GM19328 (cell line): ENCODE measurements at regions not wholly inside any gene's neighbourhood (a gene's known extent, or its start where the extent isn't known, plus 50 kb on each side); places are given as distances from the start of the nearest gene placed in this dataset.

Experiments used
- ATAC-seq: cut with Tn5 transposase; IDR thresholded peaks from one replicate; pipeline ENCODE4 v1.9.1; 2021; ENCODE audit warnings: mild to moderate bottlenecking, moderate library complexity; ENCODE audit not compliant: unreplicated experiment

DNA sequence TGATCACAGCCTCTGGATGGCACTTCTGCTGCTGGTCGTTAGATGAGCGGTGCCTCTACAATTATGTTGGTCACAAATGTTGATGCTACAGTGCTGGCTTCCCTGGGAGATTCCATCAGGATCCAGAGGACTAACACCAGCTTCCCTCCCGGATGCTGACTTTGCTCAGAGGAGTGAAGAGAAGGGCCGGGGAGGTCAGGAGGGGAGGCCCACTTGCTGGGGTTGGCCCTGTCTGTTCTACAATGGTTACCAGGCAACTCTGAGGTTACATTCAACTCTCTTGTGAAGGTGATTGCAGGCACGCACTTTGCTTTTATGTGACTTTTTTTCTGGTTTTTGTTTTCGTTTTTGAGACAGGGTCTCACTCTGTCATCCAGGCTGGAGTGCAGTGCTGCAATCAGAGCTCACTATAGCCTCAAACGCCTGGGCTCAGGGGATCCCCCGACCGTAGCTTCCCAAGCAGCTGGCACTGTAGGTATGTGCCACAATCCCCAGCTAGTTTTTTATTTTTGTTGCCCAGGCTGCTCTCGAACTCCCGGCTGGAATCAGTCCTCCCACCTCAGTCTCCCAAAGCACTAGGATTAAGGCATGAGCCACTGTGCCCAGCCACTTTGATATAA lies 112.5 kb downstream of the ADSS2 start:
- no peak for ATAC-seq

DNA sequence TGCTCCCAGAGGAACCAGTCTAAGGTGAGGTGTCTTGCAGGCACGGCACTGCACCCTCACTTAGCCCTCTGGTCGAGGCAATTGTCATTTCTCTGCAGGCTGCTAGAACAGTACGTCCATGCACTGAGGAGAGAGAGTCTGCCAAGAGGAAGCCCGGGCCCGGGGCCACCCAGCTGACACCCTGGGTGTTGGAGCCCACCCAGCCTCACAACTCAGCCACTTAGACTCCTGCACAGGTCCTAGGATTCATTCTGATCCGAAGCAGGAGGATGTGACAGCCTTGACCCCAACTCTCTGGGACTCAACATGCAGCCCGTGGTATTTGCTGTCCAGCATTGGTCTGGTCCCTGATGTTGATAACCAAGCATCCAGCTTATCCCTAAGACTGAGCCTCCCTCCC lies 111.9 kb downstream of the ADSS2 start:
- no peak for ATAC-seq

DNA sequence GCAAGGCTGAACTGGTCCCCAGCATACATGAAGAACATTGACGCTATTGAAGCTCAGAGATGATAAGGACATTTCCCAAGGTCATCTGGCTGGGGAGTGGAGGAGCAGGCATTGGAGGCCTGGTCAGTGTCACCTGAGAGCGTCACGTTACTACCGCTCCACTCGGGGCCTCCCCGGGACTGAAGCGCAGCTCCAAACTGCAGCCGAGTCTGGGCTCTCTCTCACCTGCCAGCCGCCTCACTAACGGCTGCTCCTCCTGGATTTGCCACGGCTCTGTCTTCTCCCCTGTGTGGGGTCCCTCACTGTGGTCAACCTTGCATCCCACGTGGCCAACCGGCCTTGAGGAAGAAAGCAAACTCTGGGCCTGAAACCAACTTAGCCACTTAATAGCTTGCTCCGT lies 111.3 kb downstream of the ADSS2 start:
- no peak for ATAC-seq

DNA sequence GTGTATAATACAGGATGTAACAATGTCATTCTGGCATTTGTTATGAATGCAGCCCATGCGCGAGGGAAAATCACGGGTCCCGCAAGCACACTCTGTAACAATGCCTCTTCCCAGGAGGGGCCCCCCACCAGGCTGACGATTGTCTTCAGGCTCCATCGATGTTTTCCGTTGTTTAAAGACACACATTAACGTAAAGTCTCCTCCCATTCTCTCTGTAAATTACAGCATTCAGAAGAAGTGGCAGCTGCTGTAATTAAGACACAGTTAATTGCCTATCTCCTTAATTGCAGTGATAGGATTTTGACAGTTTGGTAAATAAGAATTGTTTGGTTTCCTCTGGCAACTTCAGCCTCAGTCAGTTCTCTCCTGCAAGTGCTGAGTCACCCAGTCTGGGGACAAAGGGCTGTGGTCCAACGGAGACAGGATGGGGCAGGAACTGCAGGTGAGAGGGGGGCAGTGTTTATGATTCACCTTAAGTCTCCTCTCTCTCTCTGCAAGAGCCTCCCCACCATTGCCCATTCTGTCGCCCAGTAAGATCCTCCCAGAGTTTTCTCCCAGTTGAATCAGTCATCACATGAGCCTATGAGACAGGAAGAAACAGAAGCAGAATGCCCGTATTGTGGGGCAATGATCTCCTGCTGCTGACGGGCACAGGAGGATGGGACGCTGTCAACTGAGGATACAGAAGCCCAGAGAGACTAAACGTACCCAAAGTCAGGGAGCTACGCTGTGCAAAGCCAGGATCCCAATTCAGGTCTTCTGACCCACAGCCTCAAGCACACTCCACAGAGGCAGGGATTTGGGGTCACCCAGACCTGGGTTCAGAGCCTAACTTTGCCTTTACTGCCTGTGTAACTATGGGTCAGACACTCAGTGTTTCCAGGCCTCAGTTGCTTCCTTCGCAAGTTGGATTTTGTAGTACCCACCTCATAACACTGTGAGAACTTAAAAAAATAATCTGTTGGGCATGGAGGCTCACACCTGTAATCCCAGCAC lies 110.0 kb downstream of the ADSS2 start:
- no peak for ATAC-seq

DNA sequence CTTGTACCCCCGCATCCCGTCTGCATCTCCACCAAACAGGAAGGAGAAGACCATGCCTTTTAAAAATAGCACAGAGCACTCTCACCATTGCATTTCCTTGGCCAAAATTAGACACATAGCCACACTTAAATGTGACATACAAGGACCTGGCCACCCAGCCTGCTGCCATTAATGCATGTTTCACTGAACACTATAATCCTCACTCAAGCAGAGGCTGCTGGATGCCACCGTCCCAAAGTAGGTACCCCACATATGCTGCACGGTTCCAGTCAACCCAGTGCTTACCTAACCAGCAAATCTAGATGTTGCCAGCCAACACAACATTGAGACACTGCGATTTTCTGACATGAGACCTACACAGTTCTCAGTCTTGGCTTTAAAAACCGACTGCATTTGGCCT lies 107.7 kb downstream of the ADSS2 start:
- no peak for ATAC-seq

DNA sequence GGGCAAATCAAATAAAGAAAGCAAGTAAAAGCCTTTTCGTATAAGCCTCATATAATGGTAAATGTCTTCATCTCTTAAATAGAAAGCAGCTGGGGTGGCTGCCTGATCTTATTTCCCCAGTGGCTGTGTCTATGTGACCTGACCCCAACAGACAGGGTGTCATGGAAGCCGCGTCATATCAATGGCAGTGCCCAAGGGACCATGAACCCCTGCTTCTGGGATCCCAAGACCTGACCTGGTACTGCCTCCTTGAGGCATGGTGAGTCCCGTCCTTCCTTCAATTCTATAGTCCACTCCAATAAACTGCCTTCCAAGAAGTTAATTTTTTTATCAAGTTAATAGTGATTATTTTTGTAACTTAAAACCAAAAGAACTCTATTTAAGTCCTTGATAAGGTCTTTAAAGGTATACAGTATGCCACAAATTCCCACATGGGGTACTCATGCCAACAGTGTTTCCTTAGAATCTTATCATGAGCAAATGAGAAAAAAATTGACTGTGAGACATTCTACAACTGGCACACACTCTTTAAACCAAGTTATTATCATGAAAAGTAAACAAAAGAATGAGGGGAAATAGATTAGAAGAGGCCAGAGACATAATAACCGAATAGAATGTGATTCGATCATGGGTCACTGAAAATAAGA lies 104.6 kb downstream of the ADSS2 start:
- ATAC-seq = no peak

DNA sequence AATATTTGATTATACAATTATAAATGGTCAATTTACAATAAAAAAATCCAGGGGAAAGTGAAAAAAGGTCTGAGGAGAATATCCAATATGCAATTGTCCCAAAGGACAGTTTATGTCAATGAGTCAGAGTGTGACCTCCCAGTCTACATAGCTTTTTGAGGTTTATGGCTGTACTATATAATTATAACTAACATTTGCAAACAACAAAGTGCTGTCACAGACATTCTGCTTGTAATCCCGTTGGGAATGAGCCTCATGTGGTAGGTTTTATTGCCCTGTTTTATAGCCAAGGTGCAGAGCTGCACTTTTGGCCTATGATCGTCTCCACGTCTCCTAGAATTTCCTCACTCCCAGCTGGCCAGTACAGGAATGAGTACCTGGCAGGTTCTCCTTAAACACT lies 103.8 kb downstream of the ADSS2 start:
- no peak for ATAC-seq

DNA sequence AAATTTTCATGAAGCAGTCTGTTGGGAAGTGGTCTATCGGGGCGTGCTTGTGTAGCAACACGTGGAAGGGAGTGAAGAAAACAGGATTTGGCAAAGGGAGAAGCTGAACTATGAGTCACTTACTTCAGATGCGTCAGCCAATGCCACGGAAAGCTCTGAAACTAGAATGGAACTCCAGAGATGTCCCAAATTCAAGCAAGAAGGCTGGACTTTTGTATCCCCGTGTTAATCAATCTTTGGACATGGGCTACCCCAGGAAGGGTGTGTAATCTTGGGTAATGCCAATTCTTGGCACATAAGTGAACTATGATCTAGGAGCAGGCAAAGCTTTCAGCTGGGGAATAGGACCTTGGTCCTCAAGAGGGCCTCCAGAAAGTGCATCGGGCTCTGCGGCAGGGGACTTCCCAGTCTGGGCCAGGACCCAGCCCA lies 102.6 kb downstream of the ADSS2 start:
- ATAC-seq = no peak

DNA sequence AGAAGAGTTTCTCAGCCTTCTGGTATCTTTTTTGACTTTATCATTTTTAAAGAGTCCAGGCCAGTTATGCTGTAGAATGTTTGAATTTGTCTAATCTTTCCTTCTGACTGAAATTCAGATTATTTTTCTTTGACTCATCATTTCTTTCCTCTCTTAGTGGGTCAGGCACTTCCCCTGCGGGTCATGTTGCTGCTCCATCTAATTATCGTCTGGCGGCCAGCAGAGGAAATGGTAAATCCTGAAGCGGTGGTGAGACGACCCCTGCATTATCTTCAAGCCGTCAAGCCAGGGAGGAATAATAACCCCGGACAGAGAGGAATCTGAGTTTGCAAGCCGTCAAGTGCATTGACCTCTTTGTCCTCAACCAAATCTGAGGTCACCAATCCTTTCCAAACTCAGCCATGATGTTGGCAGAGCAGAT lies 102.1 kb downstream of the ADSS2 start:
- peak; percentile 6 for ATAC-seq

DNA sequence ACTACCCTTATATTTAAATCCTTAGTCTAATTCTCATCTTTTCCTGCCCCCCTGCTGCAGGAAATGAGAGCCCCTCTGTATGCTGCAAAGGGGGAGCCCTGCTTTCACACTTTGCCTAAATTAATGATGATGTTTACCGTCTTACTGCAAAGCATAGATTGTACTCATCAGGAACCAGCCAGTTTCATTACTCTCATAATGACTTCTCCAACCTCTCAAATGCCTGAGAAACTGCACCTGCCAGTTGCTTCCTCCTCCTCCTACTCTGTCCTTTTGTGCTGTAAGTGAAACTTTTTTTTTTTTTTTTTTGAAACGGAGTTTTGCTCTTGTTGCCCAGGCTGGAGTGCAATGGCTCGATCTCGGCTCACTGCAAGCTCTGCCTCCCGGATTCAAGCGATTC lies 101.7 kb downstream of the ADSS2 start:
- ATAC-seq = peak; percentile 68

DNA sequence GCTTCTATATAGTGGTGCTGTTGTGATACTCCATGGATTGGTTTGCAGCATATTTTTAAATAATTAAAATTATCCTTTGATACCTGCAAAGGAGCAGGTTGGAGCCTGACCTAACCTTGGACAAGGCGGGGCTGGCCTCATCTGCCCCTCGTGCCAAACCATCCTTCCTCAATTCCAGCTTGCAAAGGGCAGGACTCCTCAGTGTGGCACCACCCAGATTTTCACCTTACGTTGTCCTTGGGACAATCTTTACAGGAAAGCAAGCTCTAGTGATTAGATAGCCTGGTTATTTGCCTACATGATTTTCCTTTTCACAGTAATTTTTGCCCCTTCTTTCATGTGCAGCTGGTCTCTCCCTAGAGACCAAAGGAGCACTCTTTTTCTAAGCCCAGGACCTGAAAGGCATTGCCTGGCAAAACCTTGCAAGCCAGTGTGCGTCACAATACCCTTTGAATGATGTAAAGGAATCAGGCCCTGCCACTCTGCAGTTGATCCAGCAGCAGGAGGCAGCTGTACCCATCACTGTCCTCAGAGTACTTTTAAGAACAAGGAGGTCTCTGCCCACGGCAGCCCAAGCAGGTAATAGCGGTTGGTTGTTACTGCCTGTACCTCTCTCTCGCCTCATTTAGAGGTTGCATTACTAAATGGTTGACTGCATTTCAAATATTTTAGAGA lies 99.4 kb downstream of the ADSS2 start:
- no peak for ATAC-seq

DNA sequence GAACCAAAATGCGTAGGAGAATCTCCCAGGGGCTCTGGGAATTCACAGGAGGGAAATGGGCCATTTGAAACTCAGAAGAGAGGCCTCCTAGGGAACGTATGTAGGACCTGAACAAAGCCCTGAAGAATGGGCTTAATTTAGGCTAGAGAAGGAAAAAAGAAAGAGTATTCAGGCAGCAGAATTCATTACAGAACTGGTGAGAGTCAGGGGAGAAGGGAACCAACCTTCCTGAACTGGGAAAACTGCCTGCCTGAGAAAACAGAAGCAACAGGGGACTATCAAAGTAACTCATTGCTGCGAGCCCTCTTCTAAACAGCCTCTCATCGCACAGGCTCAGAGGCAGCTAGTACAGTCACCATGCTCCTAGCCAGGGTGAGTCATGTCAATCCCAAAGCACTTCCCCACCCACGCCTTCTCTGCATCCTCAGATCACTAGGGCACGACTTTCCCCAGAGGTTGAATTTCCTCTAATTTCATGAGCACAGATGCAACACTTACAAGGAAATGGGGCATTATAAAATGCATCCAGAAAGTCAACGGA lies 98.1 kb downstream of the ADSS2 start:
- no peak for ATAC-seq

DNA sequence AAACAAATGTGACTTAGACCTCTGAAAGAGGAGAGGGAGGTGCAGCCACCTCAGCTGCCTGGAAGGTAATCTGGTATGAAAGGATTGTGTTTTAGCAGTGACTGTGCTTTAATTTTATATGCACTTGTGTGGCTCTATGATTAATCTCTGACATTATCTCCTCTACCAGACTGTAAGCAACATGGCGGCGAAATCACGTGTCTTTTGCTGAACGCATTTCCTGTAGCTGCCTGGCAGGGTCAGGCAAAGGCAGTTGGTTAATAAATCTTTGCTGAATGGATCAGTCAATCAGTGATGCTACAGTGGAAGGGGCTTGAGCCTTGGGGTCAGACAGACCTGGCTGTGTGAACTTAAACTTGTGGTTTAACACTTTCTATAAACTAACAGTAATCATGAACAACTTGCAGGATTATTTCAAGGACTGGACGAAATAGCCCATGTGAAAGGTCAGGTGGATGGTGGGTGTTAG lies 96.9 kb downstream of the ADSS2 start:
- no peak for ATAC-seq

DNA sequence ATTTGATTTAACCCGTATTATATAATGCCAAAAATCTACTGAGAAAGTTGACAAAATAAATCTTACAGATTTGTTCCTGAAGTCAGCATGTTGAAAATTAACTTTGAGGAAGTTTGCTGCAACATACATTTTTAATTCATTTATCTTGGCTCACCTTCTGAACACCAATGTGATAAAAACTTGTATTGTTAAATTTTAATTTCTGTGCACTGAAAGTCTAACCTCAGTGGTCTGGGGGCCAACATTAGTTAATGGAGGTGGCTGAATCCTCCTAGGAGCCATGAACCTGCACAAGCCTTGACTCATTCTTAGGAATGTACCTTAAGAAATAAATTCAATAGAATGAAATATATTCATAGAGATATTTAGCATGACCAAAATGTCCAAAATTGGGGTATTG lies 95.3 kb downstream of the ADSS2 start:
- ATAC-seq = no peak
